ENCODE measurements at regions not wholly inside any gene's neighbourhood (a gene's known extent, or its start where the extent isn't known, plus 50 kb on each side); places are given as distances from the start of the nearest gene placed in this dataset.

GRCh38 chr16:56108724-56109123 lies 82.6 kb upstream of the GNAO1 start:
- POLR2A ChIA-PET: no interaction called here
- TF ChIP-seq ZSCAN23 (tag by site-specific recombination; IDR thresholded peaks at IDR 0.05) (no peak), ZNF138 (tag by site-specific recombination; IDR thresholded peaks at IDR 0.05; ENCODE audit: borderline replicate concordance) (no peak), ZNF223 (tag by site-specific recombination; IDR thresholded peaks at IDR 0.05) (no peak), ZNF510 (tag by site-specific recombination; IDR thresholded peaks at IDR 0.05; ENCODE audit: insufficient replicate concordance) (no peak), GLIS1 (tag by site-specific recombination; IDR thresholded peaks at IDR 0.05) (no peak)
- TF ChIP-seq, protein P1, sequence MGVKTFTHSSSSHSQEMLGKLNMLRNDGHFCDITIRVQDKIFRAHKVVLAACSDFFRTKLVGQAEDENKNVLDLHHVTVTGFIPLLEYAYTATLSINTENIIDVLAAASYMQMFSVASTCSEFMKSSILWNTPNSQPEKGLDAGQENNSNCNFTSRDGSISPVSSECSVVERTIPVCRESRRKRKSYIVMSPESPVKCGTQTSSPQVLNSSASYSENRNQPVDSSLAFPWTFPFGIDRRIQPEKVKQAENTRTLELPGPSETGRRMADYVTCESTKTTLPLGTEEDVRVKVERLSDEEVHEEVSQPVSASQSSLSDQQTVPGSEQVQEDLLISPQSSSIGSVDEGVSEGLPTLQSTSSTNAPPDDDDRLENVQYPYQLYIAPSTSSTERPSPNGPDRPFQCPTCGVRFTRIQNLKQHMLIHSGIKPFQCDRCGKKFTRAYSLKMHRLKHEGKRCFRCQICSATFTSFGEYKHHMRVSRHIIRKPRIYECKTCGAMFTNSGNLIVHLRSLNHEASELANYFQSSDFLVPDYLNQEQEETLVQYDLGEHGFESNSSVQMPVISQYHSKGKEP (tag by site-specific recombination; IDR thresholded peaks at IDR 0.05): no peak
- Histone ChIP-seq H3K27ac (ENCODE audit: extremely low read depth, low read depth, low read length) (no peak overlapping the region), H3K9me3 (ENCODE audit: control insufficient read depth, insufficient read depth, low read depth, low read length) (no peaks in the 10 kb centered on the region), H3K4me1 (ENCODE audit: control insufficient read depth, insufficient read depth, low read length) (no peaks in the 10 kb centered on the region), H3K36me3 (ENCODE audit: control insufficient read depth in 2 of 2, insufficient read depth in 1 of 2, low read length in 2 of 2) (no peaks in the 10 kb centered on the region), H3K4me3 (ENCODE audit: low read depth, low read length) (no peak overlapping the region)
- CTCF ChIA-PET: interaction anchor here (0.6 to 1.0 kb wide), 2 partner anchors 15 to 19 kb away, joined by 3 read pairs; no protein-coding TSS in a partner anchor

DNA sequence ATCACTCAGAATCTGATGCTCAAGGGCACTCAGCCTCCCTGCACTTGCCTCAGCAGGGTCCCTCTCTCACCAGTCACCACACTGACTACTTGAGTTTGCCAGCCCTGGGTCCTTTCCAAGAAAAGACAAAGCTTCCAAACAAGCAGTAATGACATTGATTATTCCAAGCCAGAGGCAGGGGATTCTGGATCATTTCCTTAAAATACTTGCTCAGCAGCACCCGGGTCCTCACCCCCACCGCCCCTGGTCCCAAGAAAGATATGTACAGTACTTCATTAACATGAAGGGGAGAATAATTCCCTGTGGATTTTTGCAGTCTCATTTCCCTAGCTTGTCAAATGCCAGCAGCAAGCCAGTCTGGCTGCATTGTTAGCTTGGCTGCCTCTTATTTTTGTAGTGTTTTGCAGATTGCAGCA lies 83.2 kb upstream of the GNAO1 start:
- no peaks in the 10 kb centered on the region for H3K4me1 ChIP-seq (ENCODE audit: control insufficient read depth, insufficient read depth, low read length)

More for the DNA sequence above, 83.2 kb upstream of the GNAO1 start:
- ChIA-PET CTCF (interaction anchor here (0.6 kb wide), 1 partner anchor 35 kb away, joined by 3 read pairs; no protein-coding TSS in a partner anchor), POLR2A (no interaction called here)
- Histone ChIP-seq H3K9me3 (ENCODE audit: control insufficient read depth, insufficient read depth, low read depth, low read length) (no peaks in the 10 kb centered on the region), H3K4me3 (ENCODE audit: low read depth, low read length) (no peak overlapping the region), H3K36me3 (ENCODE audit: control insufficient read depth in 2 of 2, insufficient read depth in 1 of 2, low read length in 2 of 2) (no peaks in the 10 kb centered on the region), H3K27ac (ENCODE audit: extremely low read depth, low read depth, low read length) (no peak overlapping the region)
- TF ChIP-seq ZNF664 (tag by site-specific recombination; IDR thresholded peaks at IDR 0.05) (no peak), TRIM28 (IDR thresholded peaks at IDR 0.05; ENCODE audit: borderline replicate concordance, low read length) (no peak), ZNF24 (tag by site-specific recombination; IDR thresholded peaks at IDR 0.05) (no peak), ZNF785 (tag by site-specific recombination; IDR thresholded peaks at IDR 0.05) (no peak), HIC1 (tag by site-specific recombination; IDR thresholded peaks at IDR 0.05) (no peak), ZNF548 (tag by site-specific recombination; IDR thresholded peaks at IDR 0.05) (no peak), PRDM10 (tag by site-specific recombination; IDR thresholded peaks at IDR 0.05) (no peak), ZNF677 (tag by site-specific recombination; IDR thresholded peaks at IDR 0.05) (no peak), ZNF433 (tag by site-specific recombination; IDR thresholded peaks at IDR 0.05; ENCODE audit: low read depth) (no peak), KLF10 (tag by site-specific recombination; IDR thresholded peaks at IDR 0.05) (no peak), ZNF223 (tag by site-specific recombination; IDR thresholded peaks at IDR 0.05) (no peak), ZNF114 (tag by site-specific recombination; IDR thresholded peaks at IDR 0.05) (no peak), ZNF629 (tag by site-specific recombination; IDR thresholded peaks at IDR 0.05) (no peak), ZNF335 (tag by site-specific recombination; conservative IDR thresholded peaks at IDR 0.05) (no peak), GLI4 (tag by site-specific recombination; IDR thresholded peaks at IDR 0.05) (no peak), ZNF140 (tag by site-specific recombination; IDR thresholded peaks at IDR 0.05) (no peak)
- TF ChIP-seq, protein P2, sequence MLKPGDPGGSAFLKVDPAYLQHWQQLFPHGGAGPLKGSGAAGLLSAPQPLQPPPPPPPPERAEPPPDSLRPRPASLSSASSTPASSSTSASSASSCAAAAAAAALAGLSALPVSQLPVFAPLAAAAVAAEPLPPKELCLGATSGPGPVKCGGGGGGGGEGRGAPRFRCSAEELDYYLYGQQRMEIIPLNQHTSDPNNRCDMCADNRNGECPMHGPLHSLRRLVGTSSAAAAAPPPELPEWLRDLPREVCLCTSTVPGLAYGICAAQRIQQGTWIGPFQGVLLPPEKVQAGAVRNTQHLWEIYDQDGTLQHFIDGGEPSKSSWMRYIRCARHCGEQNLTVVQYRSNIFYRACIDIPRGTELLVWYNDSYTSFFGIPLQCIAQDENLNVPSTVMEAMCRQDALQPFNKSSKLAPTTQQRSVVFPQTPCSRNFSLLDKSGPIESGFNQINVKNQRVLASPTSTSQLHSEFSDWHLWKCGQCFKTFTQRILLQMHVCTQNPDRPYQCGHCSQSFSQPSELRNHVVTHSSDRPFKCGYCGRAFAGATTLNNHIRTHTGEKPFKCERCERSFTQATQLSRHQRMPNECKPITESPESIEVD (tag by site-specific recombination; IDR thresholded peaks at IDR 0.05): no peak
